ENCODE measurements at regions not wholly inside any gene's neighbourhood (a gene's known extent, or its start where the extent isn't known, plus 50 kb on each side); places are given as distances from the start of the nearest gene placed in this dataset.

DNA sequence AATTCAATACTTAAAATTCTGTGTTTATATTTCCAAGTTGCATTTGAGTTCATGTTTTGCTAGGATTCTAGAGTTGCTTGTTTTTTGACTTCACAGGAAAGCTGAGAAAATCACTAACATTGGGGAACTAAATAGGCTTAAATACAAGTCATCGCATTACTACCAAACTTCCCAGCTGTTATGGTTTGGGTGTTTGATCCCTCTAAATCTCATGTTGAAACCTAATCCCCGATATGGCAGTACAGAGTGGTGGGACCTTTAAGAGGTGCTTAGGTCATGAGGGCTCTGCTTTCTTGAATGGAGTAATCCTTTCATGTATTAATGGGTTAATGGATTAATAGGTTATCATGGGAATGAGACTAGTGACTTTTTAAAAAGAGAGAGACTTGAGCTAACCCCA, 77.2 kb upstream of the ARPP21 start:
- DNase-seq (ENCODE audit: low read depth): no peak
- in situ Hi-C loops (cut with HindIII; ENCODE audit: low pct_unique_long_range_greater_than_20kb, low sequenced_read_pairs): no loop called here

DNA sequence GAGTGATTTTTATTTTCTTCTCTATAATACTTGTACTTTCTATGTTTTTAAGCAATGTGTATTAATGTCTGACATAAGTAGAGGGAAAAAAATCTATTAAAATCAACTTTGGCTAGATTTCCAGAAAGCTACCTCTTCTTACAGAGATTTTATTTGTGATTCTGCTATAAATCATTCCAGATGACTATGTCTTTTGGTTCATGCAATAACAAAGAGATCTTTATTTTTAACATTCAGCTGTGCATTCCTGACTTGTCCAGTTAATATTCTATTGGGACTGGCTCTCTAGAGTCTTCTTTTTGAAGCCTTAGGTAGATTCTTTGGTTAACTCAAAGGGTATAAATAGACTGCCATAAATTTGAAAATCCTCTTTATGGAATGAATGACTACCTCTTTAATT, 74.3 kb upstream of the ARPP21 start:
- no peak for DNase-seq (ENCODE audit: low read depth)
- in situ Hi-C loops (cut with HindIII; ENCODE audit: low pct_unique_long_range_greater_than_20kb, low sequenced_read_pairs): no loop called here
